ENCODE measurements at regions not wholly inside any gene's neighbourhood (a gene's known extent, or its start where the extent isn't known, plus 50 kb on each side); places are given as distances from the start of the nearest gene placed in this dataset.

GRCh38 chr11:11770921-11771486 lies 70.8 kb upstream of the USP47 start:
- no peak overlapping the region for H3K4me3 Mint-ChIP-seq
- H3K27ac Mint-ChIP-seq = no peak overlapping the region
- H3K36me3 Mint-ChIP-seq (ENCODE audit: low read depth) = no peaks in the 10 kb centered on the region
- H3K9me3 Mint-ChIP-seq = no peaks in the 10 kb centered on the region
- peaks cover 17% of the 10 kb centered on the region for H3K27me3 Mint-ChIP-seq (ENCODE audit: insufficient read depth)
- intact Hi-C loops (cut with micrococcal nuclease) = no loop called here
- no peaks in the 10 kb centered on the region for H3K4me1 Mint-ChIP-seq (ENCODE audit: low read depth)
- DNase-seq (ENCODE audit: low spot score) = no peak

GRCh38 chr11:11770296-11770695 lies 71.5 kb upstream of the USP47 start:
- H3K27me3 Mint-ChIP-seq (ENCODE audit: insufficient read depth) = peaks cover 17% of the 10 kb centered on the region
- H3K27ac Mint-ChIP-seq = no peak overlapping the region
- no peak for DNase-seq (ENCODE audit: low spot score)
- intact Hi-C loops (cut with micrococcal nuclease) = no loop called here
- H3K4me1 Mint-ChIP-seq (ENCODE audit: low read depth) = no peaks in the 10 kb centered on the region
- H3K9me3 Mint-ChIP-seq = no peaks in the 10 kb centered on the region
- H3K4me3 Mint-ChIP-seq = no peak overlapping the region
- H3K36me3 Mint-ChIP-seq (ENCODE audit: low read depth) = no peaks in the 10 kb centered on the region

GRCh38 chr11:11769782-11770181 lies 72.0 kb upstream of the USP47 start:
- Mint-ChIP-seq H3K36me3 (ENCODE audit: low read depth) (no peaks in the 10 kb centered on the region), H3K4me1 (ENCODE audit: low read depth) (no peaks in the 10 kb centered on the region), H3K27ac (no peak overlapping the region), H3K4me3 (no peak overlapping the region), H3K9me3 (no peaks in the 10 kb centered on the region), H3K27me3 (ENCODE audit: insufficient read depth) (peaks cover 15% of the 10 kb centered on the region)
- DNase-seq (ENCODE audit: low spot score) = no peak
- intact Hi-C loops (cut with micrococcal nuclease) = no loop called here

- no peaks in the 10 kb centered on the region for H3K36me3 Mint-ChIP-seq (ENCODE audit: low read depth)
- H3K4me1 Mint-ChIP-seq (ENCODE audit: low read depth) = no peaks in the 10 kb centered on the region
- intact Hi-C loops (cut with micrococcal nuclease) = no loop called here
- DNase-seq (ENCODE audit: low spot score) = no peak
- H3K27ac Mint-ChIP-seq = no peak overlapping the region
- no peak overlapping the region for H3K4me3 Mint-ChIP-seq
- H3K9me3 Mint-ChIP-seq = no peaks in the 10 kb centered on the region
- peaks cover 15% of the 10 kb centered on the region for H3K27me3 Mint-ChIP-seq (ENCODE audit: insufficient read depth)
These were observed 72.4 kb upstream of the USP47 start for GRCh38 chr11:11769362-11769761.

GRCh38 chr11:11764423-11764803 lies 77.4 kb upstream of the USP47 start:
- Mint-ChIP-seq H3K36me3 (ENCODE audit: low read depth) (no peaks in the 10 kb centered on the region), H3K4me1 (ENCODE audit: low read depth) (no peaks in the 10 kb centered on the region), H3K27me3 (ENCODE audit: insufficient read depth) (peaks cover 15% of the 10 kb centered on the region), H3K27ac (no peak overlapping the region), H3K4me3 (no peak overlapping the region), H3K9me3 (no peaks in the 10 kb centered on the region)
- intact Hi-C loops (cut with micrococcal nuclease) = no loop called here
- no peak for DNase-seq (ENCODE audit: low spot score)

GRCh38 chr11:11763796-11764422 lies 77.9 kb upstream of the USP47 start:
- H3K9me3 Mint-ChIP-seq = no peaks in the 10 kb centered on the region
- no peaks in the 10 kb centered on the region for H3K4me1 Mint-ChIP-seq (ENCODE audit: low read depth)
- no peak overlapping the region for H3K4me3 Mint-ChIP-seq
- no peak overlapping the region for H3K27ac Mint-ChIP-seq
- no peaks in the 10 kb centered on the region for H3K36me3 Mint-ChIP-seq (ENCODE audit: low read depth)
- intact Hi-C loops (cut with micrococcal nuclease) = no loop called here
- no peak for DNase-seq (ENCODE audit: low spot score)
- peaks cover 15% of the 10 kb centered on the region for H3K27me3 Mint-ChIP-seq (ENCODE audit: insufficient read depth)

- no peaks in the 10 kb centered on the region for H3K4me1 Mint-ChIP-seq (ENCODE audit: low read depth)
- peaks cover 13% of the 10 kb centered on the region for H3K27me3 Mint-ChIP-seq (ENCODE audit: insufficient read depth)
- intact Hi-C loops (cut with micrococcal nuclease) = no loop called here
- no peak for DNase-seq (ENCODE audit: low spot score)
- H3K9me3 Mint-ChIP-seq = no peaks in the 10 kb centered on the region
- H3K4me3 Mint-ChIP-seq = no peak overlapping the region
- no peak overlapping the region for H3K27ac Mint-ChIP-seq
- H3K36me3 Mint-ChIP-seq (ENCODE audit: low read depth) = no peaks in the 10 kb centered on the region
These were observed 80.9 kb upstream of the USP47 start for GRCh38 chr11:11760838-11761237.

- H3K27me3 Mint-ChIP-seq (ENCODE audit: insufficient read depth) = peaks cover 13% of the 10 kb centered on the region
- H3K9me3 Mint-ChIP-seq = no peaks in the 10 kb centered on the region
- H3K4me1 Mint-ChIP-seq (ENCODE audit: low read depth) = no peaks in the 10 kb centered on the region
- H3K4me3 Mint-ChIP-seq = no peak overlapping the region
- no peak for DNase-seq (ENCODE audit: low spot score)
- H3K27ac Mint-ChIP-seq = no peak overlapping the region
- H3K36me3 Mint-ChIP-seq (ENCODE audit: low read depth) = no peaks in the 10 kb centered on the region
- intact Hi-C loops (cut with micrococcal nuclease) = no loop called here
These were observed 83.1 kb upstream of the USP47 start for GRCh38 chr11:11758603-11759196.

- H3K4me3 Mint-ChIP-seq = no peak overlapping the region
- no peak overlapping the region for H3K27ac Mint-ChIP-seq
- H3K36me3 Mint-ChIP-seq (ENCODE audit: low read depth) = no peaks in the 10 kb centered on the region
- H3K27me3 Mint-ChIP-seq (ENCODE audit: insufficient read depth) = peaks cover 10% of the 10 kb centered on the region
- no peaks in the 10 kb centered on the region for H3K4me1 Mint-ChIP-seq (ENCODE audit: low read depth)
- no peaks in the 10 kb centered on the region for H3K9me3 Mint-ChIP-seq
- no peak for DNase-seq (ENCODE audit: low spot score)
- intact Hi-C loops (cut with micrococcal nuclease) = no loop called here
These were observed 83.9 kb upstream of the USP47 start for GRCh38 chr11:11757909-11758308.

- Mint-ChIP-seq H3K4me1 (ENCODE audit: low read depth) (no peaks in the 10 kb centered on the region), H3K9me3 (no peaks in the 10 kb centered on the region), H3K27me3 (ENCODE audit: insufficient read depth) (peaks cover 9% of the 10 kb centered on the region), H3K27ac (no peak overlapping the region), H3K4me3 (no peak overlapping the region), H3K36me3 (ENCODE audit: low read depth) (no peaks in the 10 kb centered on the region)
- no peak for DNase-seq (ENCODE audit: low spot score)
- intact Hi-C loops (cut with micrococcal nuclease) = no loop called here
These were observed 85.1 kb upstream of the USP47 start for GRCh38 chr11:11756718-11757117.

GRCh38 chr11:11755871-11756270 lies 85.9 kb upstream of the USP47 start:
- Mint-ChIP-seq H3K4me1 (ENCODE audit: low read depth) (no peaks in the 10 kb centered on the region), H3K27ac (no peak overlapping the region), H3K36me3 (ENCODE audit: low read depth) (no peaks in the 10 kb centered on the region), H3K27me3 (ENCODE audit: insufficient read depth) (peaks cover 12% of the 10 kb centered on the region), H3K9me3 (no peaks in the 10 kb centered on the region), H3K4me3 (no peak overlapping the region)
- no peak for DNase-seq (ENCODE audit: low spot score)
- intact Hi-C loops (cut with micrococcal nuclease) = no loop called here

- H3K4me1 Mint-ChIP-seq (ENCODE audit: low read depth) = no peaks in the 10 kb centered on the region
- peaks cover 24% of the 10 kb centered on the region for H3K27me3 Mint-ChIP-seq (ENCODE audit: insufficient read depth)
- H3K27ac Mint-ChIP-seq = no peak overlapping the region
- H3K9me3 Mint-ChIP-seq = no peaks in the 10 kb centered on the region
- DNase-seq (ENCODE audit: low spot score) = no peak
- intact Hi-C loops (cut with micrococcal nuclease) = no loop called here
- H3K36me3 Mint-ChIP-seq (ENCODE audit: low read depth) = no peaks in the 10 kb centered on the region
- H3K4me3 Mint-ChIP-seq = no peak overlapping the region
These were observed 89.1 kb upstream of the USP47 start for GRCh38 chr11:11752679-11753078.

GRCh38 chr11:11750017-11750878 lies 91.5 kb upstream of the USP47 start:
- H3K9me3 Mint-ChIP-seq = no peaks in the 10 kb centered on the region
- no peak for DNase-seq (ENCODE audit: low spot score)
- H3K36me3 Mint-ChIP-seq (ENCODE audit: low read depth) = no peaks in the 10 kb centered on the region
- no peaks in the 10 kb centered on the region for H3K4me1 Mint-ChIP-seq (ENCODE audit: low read depth)
- H3K4me3 Mint-ChIP-seq = no peak overlapping the region
- peaks cover 28% of the 10 kb centered on the region for H3K27me3 Mint-ChIP-seq (ENCODE audit: insufficient read depth)
- intact Hi-C loops (cut with micrococcal nuclease) = no loop called here
- H3K27ac Mint-ChIP-seq = no peak overlapping the region

All from activated T-helper 1 cell treated with anti-CD3 and anti-CD28 coated beads, Interleukin-12 subunit alpha, Interleukin-12 subunit beta, Interleukin-2, Interleukin-4 antibody, amounts not matched to agents 30 ng/mL and 10 ng/mL and 1 ng/mL, durations not matched to agents 14 hours and 24 hours and 36 hours (primary cell).